ENCODE measurements at regions not wholly inside any gene's neighbourhood (a gene's known extent, or its start where the extent isn't known, plus 50 kb on each side); places are given as distances from the start of the nearest gene placed in this dataset.

DNA sequence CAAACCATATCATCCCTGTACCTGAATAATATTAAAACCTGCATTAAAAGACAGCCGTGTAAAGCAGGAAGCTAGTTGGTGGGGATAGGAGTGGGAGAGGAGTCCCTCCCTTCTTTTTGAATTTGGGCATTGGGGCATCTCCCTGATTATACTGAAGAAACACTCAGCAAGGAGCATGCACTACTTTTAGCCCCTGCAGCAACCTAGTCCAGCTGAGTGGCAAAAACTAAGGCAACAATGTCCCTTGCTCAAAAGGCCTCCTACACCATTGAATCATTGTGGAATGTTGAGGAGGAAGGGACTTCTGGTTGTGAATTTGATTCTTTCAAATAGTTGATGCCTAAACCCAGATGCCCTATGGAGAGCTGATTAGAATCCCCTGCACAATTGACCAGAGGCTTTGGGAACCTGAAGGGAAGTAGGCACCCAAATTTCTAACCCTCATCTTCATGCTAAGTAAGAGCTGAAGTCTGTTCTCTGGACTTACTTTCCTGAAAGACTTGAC, 111.7 kb downstream of the DDX1 start:
- Histone ChIP-seq H3K23me2 (ENCODE audit: low read depth, low read length) (no peaks in the 10 kb centered on the region), H3K36me3 (ENCODE audit: control insufficient read depth in 2 of 4, insufficient read depth in 4 of 4, low read length in 3 of 4) (no peaks in the 10 kb centered on the region), H4K8ac (ENCODE audit: extremely low read depth, insufficient read depth, low read length) (no peak overlapping the region), H3K4me3 (ENCODE audit: extremely low read depth in 1 of 4, insufficient read depth in 2 of 4, low read depth in 3 of 4, low read length in 4 of 4) (no peak overlapping the region), H3K18ac (ENCODE audit: extremely low read depth, low read length) (no peak overlapping the region), H3K79me2 (ENCODE audit: control insufficient read depth in 1 of 2, insufficient read depth in 2 of 2, low read length in 2 of 2) (no peaks in the 10 kb centered on the region), H3K79me1 (ENCODE audit: low read depth, low read length) (no peaks in the 10 kb centered on the region), H3K27me3 (replicated peaks in 1 of 4; ENCODE audit: control insufficient read depth in 3 of 4, extremely low read depth in 1 of 4, insufficient read depth in 3 of 4, low read length in 3 of 4) (no peaks in the 10 kb centered on the region), H3K56ac (replicated peaks; ENCODE audit: insufficient read length, low read depth, low read length) (no peak overlapping the region), H4K91ac (replicated peaks; ENCODE audit: insufficient read length, low read length) (no peak overlapping the region), H3K4ac (replicated peaks; ENCODE audit: insufficient read length, low read depth, low read length) (no peak overlapping the region), H3K27ac (ENCODE audit: low read depth, low read length) (no peak overlapping the region), H2BK15ac (ENCODE audit: low read length) (no peak overlapping the region), H2AK5ac (ENCODE audit: low read depth, low read length) (no peak overlapping the region), H2BK120ac (replicated peaks; ENCODE audit: low read depth, low read length) (no peak overlapping the region), H3K9me3 (ENCODE audit: insufficient read depth in 2 of 2, low read depth in 1 of 2, low read length in 1 of 2) (no peaks in the 10 kb centered on the region), H2AFZ (ENCODE audit: low read length) (no peak overlapping the region), H2BK12ac (ENCODE audit: low read depth, low read length) (no peak overlapping the region), H3K14ac (ENCODE audit: insufficient read length) (no peak overlapping the region), H4K5ac (ENCODE audit: insufficient read length, low read depth, low read length) (no peak overlapping the region), H2BK20ac (ENCODE audit: low read length) (no peak overlapping the region), H3K4me1 (replicated peaks in 1 of 4; ENCODE audit: control insufficient read depth in 3 of 4, insufficient read depth in 4 of 4, low read length in 3 of 4) (no peaks in the 10 kb centered on the region), H3K4me2 (ENCODE audit: insufficient read depth in 1 of 2, low read depth in 2 of 2, low read length in 2 of 2) (no peak overlapping the region), H3K9ac (replicated peaks in 1 of 4; ENCODE audit: extremely low read depth in 1 of 4, low read depth in 3 of 4, low read length in 3 of 4) (no peak overlapping the region), H3K23ac (ENCODE audit: insufficient read length) (no peak overlapping the region), H4K20me1 (replicated peaks in 1 of 2; ENCODE audit: control insufficient read depth in 1 of 2, insufficient read depth in 2 of 2, low read length in 2 of 2) (no peaks in the 10 kb centered on the region), H2BK5ac (ENCODE audit: low read depth, low read length) (no peak overlapping the region)
- DNase-seq (ENCODE audit: low read depth in 1 of 2, low spot score in 2 of 2) (no peak), FAIRE-seq (no peak)
- ChIA-PET POLR2A (ENCODE audit: partially characterized antibody) (no interaction called here), CTCF (ENCODE audit: partially characterized antibody) (interaction anchor here (1.1 to 1.3 kb wide), 2 partner anchors 69 to 76 kb away, joined by 3 read pairs; no protein-coding TSS in a partner anchor)
- 91% methylated on average over 1 of the region's 1 CpG; no CpG with 5 or more reads in 1 of the 2 experiments for WGBS, 2 experiments (ENCODE audit: extremely low coverage in 1 of 2, insufficient coverage in 1 of 2, insufficient read length in 1 of 2, insufficient replicate concordance in 2 of 2, low coverage in 1 of 2, low lambda C conversion rate in 2 of 2, missing lambda C conversion rate in 1 of 2)
- TF ChIP-seq RXRA (IDR thresholded peaks at IDR 0.05; ENCODE audit: insufficient read depth, low read depth, low read length) (no peak), SIN3A (conservative IDR thresholded peaks at IDR 0.05 in 1 of 2, IDR thresholded peaks at IDR 0.05 in 1 of 2; ENCODE audit: low read depth in 1 of 2, low read length in 2 of 2) (no peak), TAF1 (IDR thresholded peaks at IDR 0.05; ENCODE audit: low read depth, low read length) (no peak), JUND (IDR thresholded peaks at IDR 0.05; ENCODE audit: low read length) (no peak), EZH2 (IDR thresholded peaks at IDR 0.05; ENCODE audit: low read depth, low read length, severe bottlenecking) (no peak), KDM5A (IDR thresholded peaks at IDR 0.05; ENCODE audit: low read length) (no peak), ZNF274 (IDR thresholded peaks at IDR 0.05; ENCODE audit: borderline replicate concordance, extremely low read depth, low read length) (no peak), TEAD4 (IDR thresholded peaks at IDR 0.05; ENCODE audit: low read depth, low read length) (no peak), TAF7 (optimal IDR thresholded peaks at IDR 0.05; ENCODE audit: borderline replicate concordance, low read depth, low read length) (no peak), EP300 (IDR thresholded peaks at IDR 0.05; ENCODE audit: borderline replicate concordance in 1 of 2, low read depth in 2 of 2, low read length in 2 of 2) (no peak), KDM1A (IDR thresholded peaks at IDR 0.05; ENCODE audit: borderline replicate concordance, low read length) (no peak), POLR2AphosphoS5 (IDR thresholded peaks at IDR 0.05; ENCODE audit: low read depth, low read length) (no peak), CEBPB (IDR thresholded peaks at IDR 0.05; ENCODE audit: low read depth, low read length) (no peak)
- TF ChIP-seq, protein P1, sequence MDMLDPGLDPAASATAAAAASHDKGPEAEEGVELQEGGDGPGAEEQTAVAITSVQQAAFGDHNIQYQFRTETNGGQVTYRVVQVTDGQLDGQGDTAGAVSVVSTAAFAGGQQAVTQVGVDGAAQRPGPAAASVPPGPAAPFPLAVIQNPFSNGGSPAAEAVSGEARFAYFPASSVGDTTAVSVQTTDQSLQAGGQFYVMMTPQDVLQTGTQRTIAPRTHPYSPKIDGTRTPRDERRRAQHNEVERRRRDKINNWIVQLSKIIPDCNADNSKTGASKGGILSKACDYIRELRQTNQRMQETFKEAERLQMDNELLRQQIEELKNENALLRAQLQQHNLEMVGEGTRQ (IDR thresholded peaks at IDR 0.05; ENCODE audit: low read length): no peak
